Fibroblast of pulmonary artery (primary cell): ENCODE measurements at regions not wholly inside any gene's neighbourhood (a gene's known extent, or its start where the extent isn't known, plus 50 kb on each side); places are given as distances from the start of the nearest gene placed in this dataset.

Source experiments
- DNase-seq: peaks from one replicate; pipeline ENCODE4 v3.0.0-alpha.2; 2010; ENCODE audit warnings: low read depth
- H3K4me3 ChIP-seq: replicated peaks from 2 replicates; pipeline ENCODE4 v1.5.1; 2011; ENCODE audit warnings: low read depth, mild to moderate bottlenecking, control low read depth, low read length, moderate library complexity
- TF ChIP-seq, protein P1 (sequence below): IDR thresholded peaks from 2 replicates; pipeline ENCODE4 v1.5.1; 2011; ENCODE audit warnings: mild to moderate bottlenecking, control low read depth, low read length, inconsistent platforms; ENCODE audit errors: missing control alignments

- no peak for DNase-seq
- H3K4me3 ChIP-seq = no peak overlapping the region
- TF ChIP-seq, protein P1, sequence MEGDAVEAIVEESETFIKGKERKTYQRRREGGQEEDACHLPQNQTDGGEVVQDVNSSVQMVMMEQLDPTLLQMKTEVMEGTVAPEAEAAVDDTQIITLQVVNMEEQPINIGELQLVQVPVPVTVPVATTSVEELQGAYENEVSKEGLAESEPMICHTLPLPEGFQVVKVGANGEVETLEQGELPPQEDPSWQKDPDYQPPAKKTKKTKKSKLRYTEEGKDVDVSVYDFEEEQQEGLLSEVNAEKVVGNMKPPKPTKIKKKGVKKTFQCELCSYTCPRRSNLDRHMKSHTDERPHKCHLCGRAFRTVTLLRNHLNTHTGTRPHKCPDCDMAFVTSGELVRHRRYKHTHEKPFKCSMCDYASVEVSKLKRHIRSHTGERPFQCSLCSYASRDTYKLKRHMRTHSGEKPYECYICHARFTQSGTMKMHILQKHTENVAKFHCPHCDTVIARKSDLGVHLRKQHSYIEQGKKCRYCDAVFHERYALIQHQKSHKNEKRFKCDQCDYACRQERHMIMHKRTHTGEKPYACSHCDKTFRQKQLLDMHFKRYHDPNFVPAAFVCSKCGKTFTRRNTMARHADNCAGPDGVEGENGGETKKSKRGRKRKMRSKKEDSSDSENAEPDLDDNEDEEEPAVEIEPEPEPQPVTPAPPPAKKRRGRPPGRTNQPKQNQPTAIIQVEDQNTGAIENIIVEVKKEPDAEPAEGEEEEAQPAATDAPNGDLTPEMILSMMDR = no peak
Measured at GRCh38 chr17:34133350-34133749, 121.7 kb upstream of the CCL2 start.

- H3K4me3 ChIP-seq = no peak overlapping the region
- no peak for DNase-seq
- TF ChIP-seq, protein P1 = no peak
Measured at GRCh38 chr17:34135841-34136240, 119.2 kb upstream of the CCL2 start.

DNA sequence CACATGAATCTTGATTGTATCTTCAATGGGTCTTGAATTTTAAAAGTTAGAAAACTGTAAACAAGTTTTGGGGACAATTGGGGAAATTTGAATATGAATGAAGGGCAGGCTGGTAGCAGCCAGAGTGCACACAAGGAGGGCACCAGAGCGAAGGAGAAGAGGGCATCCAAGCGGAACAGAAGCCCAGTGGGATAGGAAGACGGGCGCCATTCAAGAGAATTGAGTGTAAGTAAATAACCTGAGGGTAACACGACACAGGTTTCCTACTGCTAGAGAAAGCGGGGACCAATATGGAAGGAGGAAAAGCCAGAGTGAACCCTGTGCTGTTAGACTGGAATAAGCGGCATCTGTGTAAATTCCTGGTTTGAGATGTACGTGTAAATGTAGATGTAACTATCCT, 115.1 kb upstream of the CCL2 start:
- no peak for DNase-seq
- H3K4me3 ChIP-seq = no peak overlapping the region
- TF ChIP-seq, protein P1 = no peak

DNA sequence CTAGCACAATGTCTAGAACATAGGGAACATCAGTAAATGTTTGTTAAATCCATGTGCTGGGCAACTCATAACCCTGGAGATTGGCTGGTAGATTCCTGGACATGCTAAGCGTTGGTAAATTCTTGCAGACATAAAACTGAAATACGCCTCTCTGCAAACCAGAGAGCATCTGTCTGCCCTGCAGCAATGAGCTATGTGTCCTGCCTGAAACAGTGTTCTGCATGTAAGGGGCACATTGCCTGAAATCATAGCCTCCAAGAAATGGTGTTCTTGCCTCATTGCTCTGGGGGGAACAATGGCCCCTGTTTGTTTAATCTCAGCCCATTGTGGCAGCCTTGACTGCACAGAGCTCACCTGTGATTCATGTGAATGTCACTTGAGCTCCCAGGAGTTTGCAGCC, 113.5 kb upstream of the CCL2 start:
- H3K4me3 ChIP-seq = no peak overlapping the region
- no peak for DNase-seq
- TF ChIP-seq, protein P1 = no peak

- DNase-seq = no peak
- no peak overlapping the region for H3K4me3 ChIP-seq
- TF ChIP-seq, protein P1 = no peak
Measured at GRCh38 chr17:34143430-34143829, 111.7 kb upstream of the CCL2 start.

DNA sequence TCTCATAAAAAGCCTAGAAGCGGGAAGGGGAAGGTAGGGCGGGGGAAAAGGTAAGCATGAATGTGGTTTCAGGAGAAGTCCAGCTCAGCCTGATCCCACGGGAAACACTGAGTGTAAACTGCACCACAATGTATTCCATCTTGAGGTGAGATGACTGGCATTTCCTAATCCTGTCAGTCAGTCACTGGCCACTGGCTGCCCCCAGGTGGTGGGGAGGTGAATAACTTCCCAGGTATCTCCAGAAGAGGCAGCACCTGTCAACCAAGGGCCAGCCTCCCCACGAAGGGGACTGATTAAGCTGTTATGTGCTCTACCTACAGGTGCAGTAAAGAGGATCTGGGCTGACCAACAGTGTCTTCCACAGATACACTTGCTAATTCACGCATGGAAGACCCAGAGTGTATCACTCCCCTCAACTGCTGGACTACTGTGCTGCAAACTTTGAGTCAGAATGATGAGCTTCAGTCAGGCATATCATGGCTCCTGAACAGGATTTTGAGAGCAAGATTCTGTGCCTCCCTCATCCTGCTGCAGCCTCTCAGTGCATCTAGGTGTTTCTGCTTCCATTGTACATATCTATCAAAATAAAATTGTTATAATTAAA, 108.5 kb upstream of the CCL2 start:
- no peak for DNase-seq
- H3K4me3 ChIP-seq = no peak overlapping the region
- TF ChIP-seq, protein P1 = peak; percentile 20

DNA sequence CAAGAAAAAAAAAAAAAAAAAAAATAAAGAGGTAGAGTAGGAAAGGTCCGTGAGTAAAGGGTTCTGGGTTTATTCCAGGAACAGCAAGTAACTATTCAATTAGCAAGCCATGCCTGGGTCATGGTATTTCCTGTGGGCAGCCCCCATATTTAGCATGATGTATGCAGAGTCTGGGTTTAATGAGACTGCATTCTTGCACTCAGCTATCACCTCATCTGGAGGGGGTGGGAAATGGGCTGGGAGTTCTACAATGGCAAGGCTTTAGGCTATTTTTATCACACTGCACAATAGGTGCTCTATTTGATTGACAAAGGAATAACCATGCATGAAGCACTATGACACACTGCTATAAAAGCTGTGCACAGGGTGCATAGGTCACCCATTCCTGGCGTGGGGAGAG, 104.0 kb upstream of the CCL2 start:
- DNase-seq = no peak
- TF ChIP-seq, protein P1 = no peak
- no peak overlapping the region for H3K4me3 ChIP-seq
